CD4-positive, CD25-positive, alpha-beta regulatory T cell (primary cell): ENCODE measurements at regions not wholly inside any gene's neighbourhood (a gene's known extent, or its start where the extent isn't known, plus 50 kb on each side); places are given as distances from the start of the nearest gene placed in this dataset.

Experiments used
- ATAC-seq, 2 donors: fragments of 150-1000 bp; cut with Tn5 transposase; one replicate each; pipeline ENCODE4 v1.10.0; 2021; ENCODE audit warnings: low read depth in 2 of 2, moderate number of reproducible peaks in 2 of 2, moderate library complexity in 1 of 2
- DNase-seq, 3 donors: peaks; one replicate each; pipeline versions ENCODE4 v3.0.0 to v3.0.0-alpha.2; 2012 to 2022; ENCODE audit warnings: mixed read lengths in 1 of 3
- H3K27ac ChIP-seq: one replicate; pipeline ENCODE4 v1.7.0; 2013; ENCODE audit warnings: mild to moderate bottlenecking, low read length; ENCODE audit not compliant: insufficient read depth, poor library complexity, severe bottlenecking
- H3K27me3 ChIP-seq: one replicate; pipeline ENCODE4 v1.7.0; 2013; ENCODE audit warnings: low read length; ENCODE audit not compliant: control insufficient read depth, insufficient read depth
- H3K36me3 ChIP-seq: one replicate; pipeline ENCODE4 v1.7.0; 2013; ENCODE audit warnings: mild to moderate bottlenecking, low read length, moderate library complexity; ENCODE audit not compliant: control insufficient read depth, insufficient read depth
- H3K4me1 ChIP-seq: 2 replicates; pipeline ENCODE4 v1.7.0; 2013; ENCODE audit warnings: mild to moderate bottlenecking, low read length; ENCODE audit not compliant: insufficient read depth, control insufficient read depth, poor library complexity, severe bottlenecking
- H3K4me3 ChIP-seq: one replicate; pipeline ENCODE4 v1.7.0; 2013; ENCODE audit warnings: low read depth, mild to moderate bottlenecking, low read length, moderate library complexity
- H3K9me3 ChIP-seq, 2 experiments: 1 replicate in 1 of 2; 2 replicates in 1 of 2; pipeline ENCODE4 v1.7.0; 2013; ENCODE audit warnings: low read length in 2 of 2, mild to moderate bottlenecking in 1 of 2, moderate library complexity in 1 of 2; ENCODE audit not compliant: control insufficient read depth in 2 of 2
- H3K27ac Mint-ChIP-seq, 3 donors: one replicate each; pipeline ENCODE4 v1.8.0; 2020 to 2022; ENCODE audit warnings: mild to moderate bottlenecking in 3 of 3, mixed read lengths in 3 of 3, moderate library complexity in 2 of 3
- H3K27me3 Mint-ChIP-seq: one replicate; pipeline ENCODE4 v1.8.0; 2022; ENCODE audit warnings: mild to moderate bottlenecking, mixed read lengths
- H3K36me3 Mint-ChIP-seq: one replicate; pipeline ENCODE4 v1.8.0; 2020; ENCODE audit warnings: mixed read lengths
- H3K4me1 Mint-ChIP-seq, 4 donors: one replicate each; pipeline ENCODE4 v1.8.0; 2020 to 2022; ENCODE audit warnings: mixed read lengths in 4 of 4, mild to moderate bottlenecking in 1 of 4
- H3K4me3 Mint-ChIP-seq, 4 donors: one replicate each; pipeline ENCODE4 v1.8.0; 2020 to 2022; ENCODE audit warnings: mild to moderate bottlenecking in 4 of 4, mixed read lengths in 4 of 4, moderate library complexity in 3 of 4
- H3K9me3 Mint-ChIP-seq, 7 donors: one replicate each; pipeline ENCODE4 v1.8.0; 2020 to 2022; ENCODE audit warnings: mixed read lengths in 7 of 7, mild to moderate bottlenecking in 3 of 7, moderate library complexity in 2 of 7

GRCh38 chr2:204135752-204136151 lies 199.2 kb downstream of the ICOS start:
- no peak overlapping the region for H3K4me3 ChIP-seq
- H3K27me3 Mint-ChIP-seq: peaks cover 75% of the 10 kb centered on the region
- H3K27ac Mint-ChIP-seq: no peak overlapping the region
- H3K4me1 Mint-ChIP-seq: no peaks in the 10 kb centered on the region
- no peaks in the 10 kb centered on the region for H3K36me3 Mint-ChIP-seq
- no peak for DNase-seq
- peaks cover 0 to 2% (median 0%) of the 10 kb centered on the region in 7 donors for H3K9me3 Mint-ChIP-seq
- peaks cover 5% of the 10 kb centered on the region for H3K27me3 ChIP-seq
- H3K36me3 ChIP-seq: no peaks in the 10 kb centered on the region
- no peak for ATAC-seq
- no peak overlapping the region for H3K4me3 Mint-ChIP-seq
- H3K9me3 ChIP-seq: no peaks in the 10 kb centered on the region
- no peak overlapping the region for H3K27ac ChIP-seq
- no peaks in the 10 kb centered on the region for H3K4me1 ChIP-seq

- Histone ChIP-seq H3K4me1 (no peaks in the 10 kb centered on the region), H3K36me3 (no peaks in the 10 kb centered on the region), H3K9me3 (no peaks in the 10 kb centered on the region), H3K27ac (no peak overlapping the region), H3K27me3 (peaks cover 12% of the 10 kb centered on the region), H3K4me3 (no peak overlapping the region)
- Mint-ChIP-seq H3K4me1 (no peaks in the 10 kb centered on the region), H3K4me3 (no peak overlapping the region), H3K9me3 (peaks cover 0 to 4% (median 0%) of the 10 kb centered on the region in 7 donors), H3K27me3 (peaks cover 72% of the 10 kb centered on the region), H3K27ac (no peak overlapping the region), H3K36me3 (no peaks in the 10 kb centered on the region)
- DNase-seq (no peak), ATAC-seq (no peak)
Measured at GRCh38 chr2:204138206-204138605, 201.6 kb downstream of the ICOS start.

- no peak overlapping the region for H3K27ac Mint-ChIP-seq
- DNase-seq: no peak
- peaks cover 12% of the 10 kb centered on the region for H3K27me3 ChIP-seq
Measured at GRCh38 chr2:204140246-204140645, 203.7 kb downstream of the ICOS start.

GRCh38 chr2:204143216-204144014 lies 206.9 kb downstream of the ICOS start:
- no peak overlapping the region for H3K4me3 Mint-ChIP-seq
- Histone ChIP-seq H3K27me3 (peaks cover 13% of the 10 kb centered on the region), H3K4me1 (peaks cover 8% of the 10 kb centered on the region), H3K9me3 (no peaks in the 10 kb centered on the region), H3K36me3 (no peaks in the 10 kb centered on the region), H3K27ac (no peak overlapping the region), H3K4me3 (no peak overlapping the region)
- peaks cover 0 to 2% (median 0%) of the 10 kb centered on the region in 7 donors for H3K9me3 Mint-ChIP-seq
- H3K27me3 Mint-ChIP-seq: peaks cover 67% of the 10 kb centered on the region
- DNase-seq (no peak), ATAC-seq (no peak)
- peaks cover 5 to 14% (median 10%) of the 10 kb centered on the region in 4 donors for H3K4me1 Mint-ChIP-seq
- H3K36me3 Mint-ChIP-seq: no peaks in the 10 kb centered on the region
- no peak overlapping the region for H3K27ac Mint-ChIP-seq

More at GRCh38 chr2:204140246-204140645, 203.7 kb downstream of the ICOS start:
- no peak overlapping the region for H3K27ac ChIP-seq
- ATAC-seq: no peak
- H3K4me3 ChIP-seq: no peak overlapping the region
- peaks cover 3% of the 10 kb centered on the region for H3K4me1 ChIP-seq
- Mint-ChIP-seq H3K9me3 (peaks cover 0 to 2% (median 0%) of the 10 kb centered on the region in 7 donors), H3K4me1 (peaks cover under 1 to 4% (median 3%) of the 10 kb centered on the region in 4 donors), H3K4me3 (no peak overlapping the region), H3K27me3 (peaks cover 70% of the 10 kb centered on the region), H3K36me3 (no peaks in the 10 kb centered on the region)
- no peaks in the 10 kb centered on the region for H3K36me3 ChIP-seq
- H3K9me3 ChIP-seq: no peaks in the 10 kb centered on the region

GRCh38 chr2:204144492-204144891 lies 207.9 kb downstream of the ICOS start:
- no peak overlapping the region for H3K4me3 ChIP-seq
- DNase-seq: no peak
- peaks cover 0 to 2% (median 0%) of the 10 kb centered on the region in 7 donors for H3K9me3 Mint-ChIP-seq
- peaks cover 5 to 14% (median 10%) of the 10 kb centered on the region in 4 donors for H3K4me1 Mint-ChIP-seq
- no peak overlapping the region for H3K27ac ChIP-seq
- H3K27me3 ChIP-seq: peaks cover 12% of the 10 kb centered on the region
- H3K36me3 Mint-ChIP-seq: no peaks in the 10 kb centered on the region
- H3K27me3 Mint-ChIP-seq: peaks cover 72% of the 10 kb centered on the region
- H3K36me3 ChIP-seq: no peaks in the 10 kb centered on the region
- H3K4me3 Mint-ChIP-seq: no peak overlapping the region
- no peak overlapping the region for H3K27ac Mint-ChIP-seq
- peaks cover 8% of the 10 kb centered on the region for H3K4me1 ChIP-seq
- no peak for ATAC-seq
- H3K9me3 ChIP-seq: no peaks in the 10 kb centered on the region

GRCh38 chr2:204145263-204145751 lies 208.7 kb downstream of the ICOS start:
- H3K27ac Mint-ChIP-seq: peak overlapping the region; percentile 64 to 86 (median 85)
- peaks cover 69% of the 10 kb centered on the region for H3K27me3 Mint-ChIP-seq

GRCh38 chr2:204145791-204146190 lies 209.2 kb downstream of the ICOS start:
- H3K4me3 Mint-ChIP-seq: peak overlapping the region; percentile 78 to 95 (median 87)
- peak in 1 of 2 donors; percentile 8 for ATAC-seq
- Histone ChIP-seq H3K9me3 (no peaks in the 10 kb centered on the region), H3K27ac (no peak overlapping the region), H3K27me3 (peaks cover 11% of the 10 kb centered on the region), H3K36me3 (no peaks in the 10 kb centered on the region), H3K4me1 (peaks cover 8% of the 10 kb centered on the region), H3K4me3 (peak overlapping the region; percentile 91)
- H3K9me3 Mint-ChIP-seq: peaks cover 0 to 2% (median 0%) of the 10 kb centered on the region in 7 donors
- peaks cover 70% of the 10 kb centered on the region for H3K27me3 Mint-ChIP-seq
- no peak for DNase-seq
- H3K36me3 Mint-ChIP-seq: no peaks in the 10 kb centered on the region
- peak overlapping the region; percentile 61 to 85 (median 64) for H3K27ac Mint-ChIP-seq
- peaks cover 5 to 14% (median 10%) of the 10 kb centered on the region in 4 donors for H3K4me1 Mint-ChIP-seq

More at GRCh38 chr2:204145263-204145751, 208.7 kb downstream of the ICOS start:
- no peaks in the 10 kb centered on the region for H3K9me3 ChIP-seq
- H3K4me3 ChIP-seq: peak overlapping the region; percentile 91
- Mint-ChIP-seq H3K9me3 (peaks cover 0 to 2% (median 0%) of the 10 kb centered on the region in 7 donors), H3K4me3 (peak overlapping the region; percentile 78 to 95 (median 87)), H3K36me3 (no peaks in the 10 kb centered on the region), H3K4me1 (peaks cover 5 to 14% (median 10%) of the 10 kb centered on the region in 4 donors)
- DNase-seq (peak; percentile 63 to 84 (median 79)), ATAC-seq (peak; percentile 93 to 94)
- no peaks in the 10 kb centered on the region for H3K36me3 ChIP-seq
- H3K4me1 ChIP-seq: peaks cover 8% of the 10 kb centered on the region
- no peak overlapping the region for H3K27ac ChIP-seq
- H3K27me3 ChIP-seq: peaks cover 12% of the 10 kb centered on the region
